ENCODE measurements at regions not wholly inside any gene's neighbourhood (a gene's known extent, or its start where the extent isn't known, plus 50 kb on each side); places are given as distances from the start of the nearest gene placed in this dataset.

GRCh38 chr14:44396226-44396625 lies 110.9 kb downstream of the FSCB start:
- Histone ChIP-seq H4K8ac (ENCODE audit: low read depth in 2 of 2, low read length in 2 of 2) (no peak overlapping the region), H3K56ac (ENCODE audit: extremely low read depth, insufficient read depth, low read length) (no peak overlapping the region), H3K4me2 (ENCODE audit: low read depth, low read length) (no peak overlapping the region), H3K79me1 (ENCODE audit: low read depth in 1 of 2, low read length in 2 of 2) (no peaks in the 10 kb centered on the region), H3K14ac (replicated peaks; ENCODE audit: low read depth, low read length) (no peak overlapping the region), H3K9me1 (ENCODE audit: insufficient read depth, low read length) (no peaks in the 10 kb centered on the region), H2AFZ (replicated peaks; ENCODE audit: low read length, poor library complexity) (no peak overlapping the region), H3K4ac (ENCODE audit: low read depth, low read length) (no peak overlapping the region), H2BK120ac (ENCODE audit: low read depth, low read length) (no peak overlapping the region), H3K4me1 (ENCODE audit: control insufficient read depth, insufficient read depth, low read length) (no peaks in the 10 kb centered on the region), H2BK15ac (ENCODE audit: low read depth, low read length) (no peak overlapping the region), H3K23ac (ENCODE audit: low read depth, low read length) (no peak overlapping the region), H3K9ac (ENCODE audit: low read depth, low read length) (no peak overlapping the region), H3K36me3 (ENCODE audit: control insufficient read depth, insufficient read depth, low read length) (no peaks in the 10 kb centered on the region), H2BK20ac (ENCODE audit: low read depth, low read length) (no peak overlapping the region), H3K27me3 (ENCODE audit: control insufficient read depth, insufficient read depth, low read length) (no peaks in the 10 kb centered on the region), H3K9me3 (ENCODE audit: control insufficient read depth, insufficient read depth, low read length) (peaks cover 2% of the 10 kb centered on the region; the same call in 1 of the 2 replicates), H4K5ac (ENCODE audit: low read depth, low read length) (no peak overlapping the region), H3K18ac (ENCODE audit: low read depth, low read length) (no peak overlapping the region), H3K27ac (ENCODE audit: insufficient read depth, low read length) (no peak overlapping the region), H4K20me1 (ENCODE audit: insufficient read depth, low read length) (no peaks in the 10 kb centered on the region), H4K91ac (ENCODE audit: insufficient read depth, low read depth, low read length) (no peak overlapping the region), H3K4me3 (ENCODE audit: insufficient read depth, low read depth, low read length) (no peak overlapping the region), H2AK5ac (ENCODE audit: low read depth, low read length) (no peak overlapping the region), H2AK9ac (replicated peaks; ENCODE audit: low read depth, low read length, poor library complexity) (no peak overlapping the region), H2BK5ac (ENCODE audit: low read depth, low read length, poor library complexity, severe bottlenecking) (no peak overlapping the region)
- intact Hi-C loops (cut with micrococcal nuclease): no loop called here
- ATAC-seq (ENCODE audit: low read depth) (no peak), DNase-seq (no peak)
- TF ChIP-seq CEBPB (IDR thresholded peaks at IDR 0.05; ENCODE audit: low read depth, low read length) (peak; percentile 38; the same call in 1 of the 2 replicates), CTCF (conservative IDR thresholded peaks at IDR 0.05; ENCODE audit: low read depth, low read length) (no peak), MAFK (IDR thresholded peaks at IDR 0.05; ENCODE audit: low read depth, low read length) (no peak)
- ChIA-PET POLR2A (ENCODE audit: unreplicated experiment) (no interaction called here), CTCF (no interaction called here)
- BruUV-seq (replicated peaks): no TSS peak
- dilution Hi-C loops (cut with HindIII; ENCODE audit: low sequenced_read_pairs, unreplicated experiment): no loop called here
- WGBS, 2 experiments (ENCODE audit: extremely low coverage in 2 of 2, insufficient read length in 1 of 2): no CpG with 5 or more reads among the region's 2 CpGs
- in situ Hi-C loops (cut with MboI; ENCODE audit: low sequenced_read_pairs): no loop called here
